HG03520 (cell line): ENCODE measurements at regions not wholly inside any gene's neighbourhood (a gene's known extent, or its start where the extent isn't known, plus 50 kb on each side); places are given as distances from the start of the nearest gene placed in this dataset.

Experiments
- ATAC-seq: cut with Tn5 transposase; IDR thresholded peaks from one replicate; pipeline ENCODE4 v1.9.1; 2021; ENCODE audit warnings: mild to moderate bottlenecking, moderate library complexity; ENCODE audit not compliant: unreplicated experiment

- ATAC-seq, result no peak
Measured at GRCh38 chr1:177848577-177848976, 121.3 kb downstream of the SEC16B start.

GRCh38 chr1:177847843-177848242 lies 122.0 kb downstream of the SEC16B start:
- no peak for ATAC-seq

- no peak for ATAC-seq
Measured at GRCh38 chr1:177838907-177839485, 130.9 kb downstream of the SEC16B start.

GRCh38 chr1:177833631-177834030 lies 136.2 kb downstream of the SEC16B start:
- ATAC-seq, result no peak

- no peak for ATAC-seq
Measured at GRCh38 chr1:177830531-177831135, 139.2 kb downstream of the SEC16B start.

- ATAC-seq, result peak; percentile 41
Measured at GRCh38 chr1:177825276-177825901, 144.5 kb downstream of the SEC16B start.

GRCh38 chr1:177824508-177824982 lies 145.3 kb downstream of the SEC16B start:
- no peak for ATAC-seq

GRCh38 chr1:177820213-177820612 lies 149.6 kb downstream of the SEC16B start:
- ATAC-seq, result no peak

- peak; percentile 95 for ATAC-seq
Measured at GRCh38 chr1:177817937-177818875, 151.7 kb downstream of the SEC16B start.

GRCh38 chr1:177812650-177813049 lies 157.2 kb downstream of the SEC16B start:
- no peak for ATAC-seq

- no peak for ATAC-seq
Measured at GRCh38 chr1:177812144-177812543, 157.7 kb downstream of the SEC16B start.

GRCh38 chr1:177811429-177811828 lies 158.4 kb downstream of the SEC16B start:
- ATAC-seq, result no peak

GRCh38 chr1:177809819-177810218 lies 160.0 kb downstream of the SEC16B start:
- ATAC-seq, result peak; percentile 97

GRCh38 chr1:177802304-177802703 lies 167.6 kb downstream of the SEC16B start:
- no peak for ATAC-seq

GRCh38 chr1:177801790-177802189 lies 168.1 kb downstream of the SEC16B start:
- no peak for ATAC-seq

- ATAC-seq, result no peak
Measured at GRCh38 chr1:177800400-177801088, 169.3 kb downstream of the SEC16B start.

GRCh38 chr1:177799746-177800145 lies 170.1 kb downstream of the SEC16B start:
- no peak for ATAC-seq

GRCh38 chr1:177798614-177799013 lies 171.2 kb downstream of the SEC16B start:
- no peak for ATAC-seq

- ATAC-seq, result no peak
Measured at GRCh38 chr1:177796561-177796960, 173.3 kb downstream of the SEC16B start.

- ATAC-seq, result no peak
Measured at GRCh38 chr1:177794376-177794991, 175.4 kb downstream of the SEC16B start.
